B cell (primary cell): ENCODE measurements at regions not wholly inside any gene's neighbourhood (a gene's known extent, or its start where the extent isn't known, plus 50 kb on each side); places are given as distances from the start of the nearest gene placed in this dataset.
A peak's percentile ranks its signal among the peaks of the same experiment; 100 is the strongest.

Experiments used
- ATAC-seq: fragments of 200-7000 bp; cut with Tn5 transposase; one replicate; pipeline ENCODE4 v1.10.0; 2021; ENCODE audit warnings: low read depth, mild to moderate bottlenecking, moderate number of reproducible peaks, moderate library complexity
- CTCF ChIA-PET: fragments of 350-600 bp; sonication (Branson Sonifier 250); formaldehyde crosslinking; loops from one replicate; lab custom pipeline; 2021; ENCODE audit warnings: antibody characterized with exemption, inconsistent platforms; lab: Charles Lee
- POLR2A ChIA-PET: fragments of 350-600 bp; sonication (Branson Sonifier 250); formaldehyde crosslinking; loops from one replicate; lab custom pipeline; 2021; ENCODE audit warnings: antibody characterized with exemption; lab: Charles Lee
- DNase-seq: peaks from one replicate; pipeline ENCODE4 v3.0.0; 2013
- H2AFZ ChIP-seq: 2 replicates; pipeline ENCODE4 v1.6.1; 2012; ENCODE audit warnings: mild to moderate bottlenecking, low read depth, low read length; ENCODE audit not compliant: insufficient read depth, poor library complexity, severe bottlenecking
- H3K27ac ChIP-seq, 2 donors: 1 replicate in 1 of 2; 2 replicates in 1 of 2; pipeline ENCODE4 v1.5.1; 2012 to 2013; ENCODE audit warnings: low read length in 2 of 2, mild to moderate bottlenecking in 2 of 2, moderate library complexity in 1 of 2
- H3K27me3 ChIP-seq, 4 experiments: fragments of 200-600 bp in 1 of 4; sonication (generic) in 1 of 4; replicated peaks in 1 of 4; 1 replicate in 2 of 4; 2 replicates in 2 of 4; pipeline versions ENCODE4 v1.6.1 to v1.7.0; 2013 to 2016; ENCODE audit warnings: low read length in 3 of 4, mild to moderate bottlenecking in 2 of 4, mixed read lengths in 1 of 4, moderate library complexity in 1 of 4; ENCODE audit not compliant: insufficient read depth in 4 of 4, control insufficient read depth in 3 of 4; ENCODE audit errors: control extremely low read depth in 1 of 4
- H3K36me3 ChIP-seq, 2 experiments: replicated peaks in 1 of 2; 1 replicate in 1 of 2; 2 replicates in 1 of 2; pipeline versions ENCODE4 v1.6.1 to v1.7.1; 2013; ENCODE audit warnings: low read length in 1 of 2; ENCODE audit not compliant: insufficient read depth in 2 of 2, control insufficient read depth in 1 of 2; ENCODE audit errors: control extremely low read depth in 1 of 2, extremely low read depth in 1 of 2
- H3K4me1 ChIP-seq, 2 donors: fragments of 200-600 bp in 1 of 2; sonication (generic) in 1 of 2; 1 replicate in 1 of 2; 2 replicates in 1 of 2; pipeline versions ENCODE4 v1.5.1 to v1.6.1; 2013 to 2017; ENCODE audit warnings: low read length in 2 of 2; ENCODE audit not compliant: control insufficient read depth in 2 of 2, insufficient read depth in 2 of 2
- H3K4me2 ChIP-seq: replicated peaks from 2 replicates; pipeline ENCODE3; 2012; ENCODE audit warnings: mild to moderate bottlenecking, low read depth, low read length; ENCODE audit not compliant: poor library complexity, severe bottlenecking
- H3K4me3 ChIP-seq, 5 experiments: fragments of 200-600 bp in 1 of 5; sonication (generic) in 1 of 5; 1 replicate in 3 of 5; 2 replicates in 2 of 5; pipeline versions ENCODE4 v1.5.1 to v1.7.0; 2011 to 2016; ENCODE audit warnings: low read length in 4 of 5, mild to moderate bottlenecking in 4 of 5, low read depth in 2 of 5, control low read depth in 1 of 5, moderate library complexity in 1 of 5; ENCODE audit not compliant: insufficient read depth in 1 of 5; ENCODE audit errors: control extremely low read depth in 1 of 5, extremely low read depth in 1 of 5
- H3K79me2 ChIP-seq: fragments of 200-600 bp; sonication (generic); one replicate; pipeline ENCODE4 v1.6.0; 2016; ENCODE audit warnings: low read length; ENCODE audit not compliant: control insufficient read depth, insufficient read depth
- H3K9ac ChIP-seq: fragments of 200-600 bp; sonication (generic); 2 replicates; pipeline ENCODE4 v1.6.1; 2017; ENCODE audit warnings: mild to moderate bottlenecking, low read length, moderate library complexity
- H3K9me3 ChIP-seq, 3 donors: one replicate each; pipeline versions ENCODE4 v1.6.1 to v1.7.1; 2013; ENCODE audit warnings: low read length in 2 of 3; ENCODE audit not compliant: control insufficient read depth in 2 of 3, insufficient read depth in 1 of 3; ENCODE audit errors: control extremely low read depth in 1 of 3
- H4K20me1 ChIP-seq: 2 replicates; pipeline ENCODE4 v1.6.0; 2012; ENCODE audit warnings: mild to moderate bottlenecking, low read length; ENCODE audit not compliant: insufficient read depth, control insufficient read depth, poor library complexity, severe bottlenecking
- H3K27ac Mint-ChIP-seq: one replicate; pipeline ENCODE4 v1.8.0; 2021; ENCODE audit warnings: mixed read lengths
- H3K27me3 Mint-ChIP-seq: one replicate; pipeline ENCODE4 v1.8.0; 2021; ENCODE audit warnings: mixed read lengths
- H3K4me1 Mint-ChIP-seq: one replicate; pipeline ENCODE4 v1.8.0; 2021; ENCODE audit warnings: mixed read lengths
- H3K4me3 Mint-ChIP-seq: one replicate; pipeline ENCODE4 v1.8.0; 2021; ENCODE audit warnings: mixed read lengths
- H3K9me3 Mint-ChIP-seq: one replicate; pipeline ENCODE4 v1.8.0; 2022; ENCODE audit warnings: mixed read lengths; ENCODE audit not compliant: insufficient read depth
- EZH2 ChIP-seq: IDR thresholded peaks from 2 replicates; pipeline ENCODE4 v1.6.1; 2012; ENCODE audit warnings: borderline replicate concordance, low read depth, mild to moderate bottlenecking, moderate library complexity, low read length; ENCODE audit not compliant: insufficient read depth, poor library complexity, severe bottlenecking
- WGBS: methylation state at CpG from one replicate; pipeline ENCODE4 v1.1.5; 2013; ENCODE audit warnings: missing lambda C conversion rate; ENCODE audit not compliant: insufficient coverage; 5-methylcytosine and 5-hydroxymethylcytosine counted together
- intact Hi-C: fragments of 100-400 bp; cut with micrococcal nuclease; formaldehyde crosslinking; loops from one replicate; pipeline ENCODE4 v1.10.0; 2022
- TF ChIP-seq, protein P1 (sequence below): fragments of 200-600 bp; IDR thresholded peaks from one replicate; pipeline ENCODE4 v1.8.0; 2022; ENCODE audit warnings: antibody characterized with exemption, mild to moderate bottlenecking

- no peak overlapping the region for H3K4me3 Mint-ChIP-seq
- H3K9me3 Mint-ChIP-seq = no peaks in the 10 kb centered on the region
- no peak overlapping the region for H3K9ac ChIP-seq
- peaks cover 0 to 4% (median 0%) of the 10 kb centered on the region in 3 donors for H3K9me3 ChIP-seq
- CTCF ChIA-PET = interaction anchor here (0.5 to 2.4 kb wide), 21 partner anchors 9 to 1507 kb away, joined by 3 to 20 read pairs (median 4); partner anchors contain the start of gene HSPA13
- H3K27ac Mint-ChIP-seq = no peak overlapping the region
- intact Hi-C loops = loop anchor here (1.0 to 5.0 kb wide), 3 partner anchors 198 to 728 kb away; partner anchors contain the start of gene NRIP1
- no peaks in the 10 kb centered on the region for H4K20me1 ChIP-seq
- peaks cover 42% of the 10 kb centered on the region for H3K4me1 Mint-ChIP-seq
- ATAC-seq (peak; percentile 72), DNase-seq (peak; percentile 41)
- TF ChIP-seq EZH2 = no peak
- TF ChIP-seq, protein P1, sequence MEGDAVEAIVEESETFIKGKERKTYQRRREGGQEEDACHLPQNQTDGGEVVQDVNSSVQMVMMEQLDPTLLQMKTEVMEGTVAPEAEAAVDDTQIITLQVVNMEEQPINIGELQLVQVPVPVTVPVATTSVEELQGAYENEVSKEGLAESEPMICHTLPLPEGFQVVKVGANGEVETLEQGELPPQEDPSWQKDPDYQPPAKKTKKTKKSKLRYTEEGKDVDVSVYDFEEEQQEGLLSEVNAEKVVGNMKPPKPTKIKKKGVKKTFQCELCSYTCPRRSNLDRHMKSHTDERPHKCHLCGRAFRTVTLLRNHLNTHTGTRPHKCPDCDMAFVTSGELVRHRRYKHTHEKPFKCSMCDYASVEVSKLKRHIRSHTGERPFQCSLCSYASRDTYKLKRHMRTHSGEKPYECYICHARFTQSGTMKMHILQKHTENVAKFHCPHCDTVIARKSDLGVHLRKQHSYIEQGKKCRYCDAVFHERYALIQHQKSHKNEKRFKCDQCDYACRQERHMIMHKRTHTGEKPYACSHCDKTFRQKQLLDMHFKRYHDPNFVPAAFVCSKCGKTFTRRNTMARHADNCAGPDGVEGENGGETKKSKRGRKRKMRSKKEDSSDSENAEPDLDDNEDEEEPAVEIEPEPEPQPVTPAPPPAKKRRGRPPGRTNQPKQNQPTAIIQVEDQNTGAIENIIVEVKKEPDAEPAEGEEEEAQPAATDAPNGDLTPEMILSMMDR = peak; percentile 47
- no peak overlapping the region for H3K27ac ChIP-seq
- no peak overlapping the region for H3K4me2 ChIP-seq
- no peak overlapping the region for H3K4me3 ChIP-seq
- no peaks in the 10 kb centered on the region for H3K27me3 ChIP-seq
- no peaks in the 10 kb centered on the region for H3K79me2 ChIP-seq
- H3K4me1 ChIP-seq = peaks cover 13 to 17% of the 10 kb centered on the region in 2 donors
- WGBS = 64% methylated on average over 9 of the region's 9 CpGs
- H2AFZ ChIP-seq = peak overlapping the region; percentile 41
- H3K27me3 Mint-ChIP-seq = no peaks in the 10 kb centered on the region
- no peaks in the 10 kb centered on the region for H3K36me3 ChIP-seq
- POLR2A ChIA-PET = no interaction called here
These were observed 200.4 kb downstream of the NRIP1 start for GRCh38 chr21:14864211-14865021.

- Histone ChIP-seq H3K9me3 (peaks cover 0 to 4% (median 0%) of the 10 kb centered on the region in 3 donors), H3K4me3 (no peak overlapping the region), H3K9ac (no peak overlapping the region), H2AFZ (no peak overlapping the region), H3K79me2 (no peaks in the 10 kb centered on the region), H4K20me1 (no peaks in the 10 kb centered on the region), H3K27ac (no peak overlapping the region), H3K36me3 (no peaks in the 10 kb centered on the region), H3K4me2 (no peak overlapping the region), H3K4me1 (peaks cover 10 to 11% of the 10 kb centered on the region in 2 donors), H3K27me3 (no peaks in the 10 kb centered on the region)
- Mint-ChIP-seq H3K27me3 (no peaks in the 10 kb centered on the region), H3K4me3 (no peak overlapping the region), H3K9me3 (no peaks in the 10 kb centered on the region), H3K4me1 (peaks cover 37% of the 10 kb centered on the region), H3K27ac (no peak overlapping the region)
- TF ChIP-seq, protein P1 = no peak
- TF ChIP-seq EZH2 = no peak
- CTCF ChIA-PET = interaction anchor here (0.5 to 2.4 kb wide), 21 partner anchors 8 to 1508 kb away, joined by 3 to 20 read pairs (median 4); partner anchors contain the start of gene HSPA13
- no peak for DNase-seq
- WGBS = 100% methylated on average over 1 of the region's 5 CpGs
- POLR2A ChIA-PET = no interaction called here
- intact Hi-C loops = loop anchor here (1.0 to 5.0 kb wide), 4 partner anchors 199 to 729 kb away; partner anchors contain the start of gene NRIP1
- ATAC-seq = no peak
These were observed 201.0 kb downstream of the NRIP1 start for GRCh38 chr21:14863745-14864210.
